HG03060 (cell line): ENCODE measurements at regions not wholly inside any gene's neighbourhood (a gene's known extent, or its start where the extent isn't known, plus 50 kb on each side); places are given as distances from the start of the nearest gene placed in this dataset.
"Not testable (repeated sequence)": the region's sequence is repeated elsewhere in the genome, so short reads cannot be mapped to it uniquely, and the experiment has no call there.

Experiments used
- ATAC-seq: cut with Tn5 transposase; IDR thresholded peaks from one replicate; pipeline ENCODE4 v1.9.1; 2021; ENCODE audit warnings: low read depth, moderate number of reproducible peaks; ENCODE audit not compliant: unreplicated experiment

DNA sequence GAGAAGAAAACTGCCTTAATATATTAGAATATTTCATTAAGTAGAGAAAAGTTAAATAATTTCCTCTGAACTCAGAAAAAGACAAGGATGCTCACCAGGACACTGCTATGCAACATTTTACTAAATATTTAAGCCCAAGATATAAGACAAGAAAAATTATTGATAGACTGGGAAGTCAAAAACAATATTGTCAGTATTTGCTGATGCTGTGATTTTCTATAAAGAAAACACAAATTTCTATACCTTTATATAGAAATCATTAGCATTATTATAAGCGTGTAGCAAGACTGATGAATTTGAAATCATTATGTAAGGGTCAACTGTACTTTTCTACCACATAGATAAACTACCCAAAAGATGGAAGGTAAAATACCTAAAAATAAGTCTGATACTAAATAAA lies 451.0 kb downstream of the RNF144A start:
- ATAC-seq: no peak

DNA sequence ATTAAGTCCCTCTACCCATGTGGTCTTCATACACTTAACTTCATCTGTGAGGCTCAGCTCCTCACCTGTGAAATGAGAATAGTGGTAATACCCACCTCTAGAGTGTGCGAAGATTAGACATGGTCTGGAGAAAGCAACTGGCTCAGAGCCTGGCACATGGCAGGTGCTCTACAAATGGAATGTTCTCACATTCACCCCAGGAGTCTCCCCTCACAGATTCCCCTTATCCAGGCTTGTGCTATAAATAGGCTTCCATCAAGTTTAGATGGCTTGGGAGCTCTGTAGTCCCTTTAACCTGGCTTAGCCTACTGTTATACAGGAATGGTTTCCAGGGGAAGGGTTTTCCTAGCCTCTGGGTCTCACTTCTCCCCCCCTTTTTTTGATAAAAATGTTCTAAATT lies 455.9 kb downstream of the RNF144A start:
- ATAC-seq: no peak

DNA sequence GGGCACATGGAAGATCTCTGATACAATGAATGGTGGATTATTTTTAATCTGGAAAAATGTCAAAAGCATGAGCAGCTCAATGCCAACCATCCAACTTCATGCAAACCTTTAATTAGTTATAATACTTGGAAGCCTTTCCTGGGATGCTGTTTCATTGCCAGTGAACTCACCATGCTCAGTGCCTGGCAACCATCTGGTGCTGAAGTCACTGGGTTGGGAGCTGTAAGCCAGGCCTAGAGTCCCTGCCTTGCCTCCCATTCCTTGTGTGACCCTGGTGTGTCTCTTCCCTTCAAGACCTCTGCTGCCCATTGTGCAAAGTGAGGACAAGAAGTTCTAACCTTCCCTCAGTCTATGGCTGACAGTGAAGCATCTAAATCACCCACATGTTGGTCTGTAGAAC lies 458.7 kb downstream of the RNF144A start:
- ATAC-seq: no peak

DNA sequence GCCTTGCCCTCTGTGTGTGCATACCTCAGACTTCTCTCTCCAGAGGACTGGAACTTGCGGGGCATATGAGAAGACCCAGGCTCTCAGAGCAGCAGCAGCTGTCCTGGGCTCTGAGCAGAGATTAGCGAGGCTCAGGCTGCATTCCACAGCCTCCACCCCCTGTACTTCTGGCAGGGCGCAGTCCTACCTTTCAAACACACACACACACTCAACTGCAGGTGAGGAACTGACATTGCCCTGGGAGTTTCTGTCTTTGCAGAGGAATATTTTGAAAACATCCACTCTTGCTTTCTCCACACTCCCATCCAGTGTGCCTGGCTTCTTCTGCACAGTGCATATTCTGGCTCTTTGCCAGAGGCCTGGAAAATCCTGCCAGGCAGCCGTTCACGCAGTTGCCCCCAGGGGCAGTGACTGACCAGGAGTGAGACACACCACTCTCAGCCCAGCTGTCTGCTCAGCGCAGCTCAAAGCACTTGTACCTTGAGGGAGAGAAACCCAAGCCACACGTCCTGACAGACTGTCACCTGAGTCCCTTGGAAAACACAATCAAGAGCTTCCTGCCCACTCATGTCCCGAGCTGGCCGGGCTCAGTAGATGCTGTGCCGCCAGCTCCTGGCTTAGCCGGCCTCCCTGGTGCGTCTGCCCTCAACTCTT lies 460.8 kb downstream of the RNF144A start:
- ATAC-seq: no peak

DNA sequence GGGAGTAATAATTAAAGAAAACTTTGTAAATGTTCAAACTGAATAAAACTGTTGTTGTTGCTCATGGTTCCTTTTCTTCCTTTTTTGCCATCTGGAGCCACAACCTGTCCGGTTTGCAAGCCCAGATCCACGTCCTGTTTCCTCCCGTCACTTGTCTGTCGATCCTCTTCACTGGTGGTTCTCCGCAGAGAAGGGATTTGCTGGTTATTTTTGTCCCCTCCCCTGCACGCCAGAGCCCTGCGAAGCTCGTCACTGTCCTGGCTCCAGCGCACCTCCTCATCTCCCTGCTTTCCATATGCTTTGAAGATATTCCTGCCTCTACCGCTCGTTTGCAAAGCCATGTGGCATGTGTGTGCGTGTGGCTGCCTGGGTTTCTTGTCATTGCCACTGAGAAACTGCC lies 461.4 kb downstream of the RNF144A start:
- ATAC-seq: no peak

GRCh38 chr2:7379799-7380198 lies 462.6 kb downstream of the RNF144A start:
- no peak for ATAC-seq

DNA sequence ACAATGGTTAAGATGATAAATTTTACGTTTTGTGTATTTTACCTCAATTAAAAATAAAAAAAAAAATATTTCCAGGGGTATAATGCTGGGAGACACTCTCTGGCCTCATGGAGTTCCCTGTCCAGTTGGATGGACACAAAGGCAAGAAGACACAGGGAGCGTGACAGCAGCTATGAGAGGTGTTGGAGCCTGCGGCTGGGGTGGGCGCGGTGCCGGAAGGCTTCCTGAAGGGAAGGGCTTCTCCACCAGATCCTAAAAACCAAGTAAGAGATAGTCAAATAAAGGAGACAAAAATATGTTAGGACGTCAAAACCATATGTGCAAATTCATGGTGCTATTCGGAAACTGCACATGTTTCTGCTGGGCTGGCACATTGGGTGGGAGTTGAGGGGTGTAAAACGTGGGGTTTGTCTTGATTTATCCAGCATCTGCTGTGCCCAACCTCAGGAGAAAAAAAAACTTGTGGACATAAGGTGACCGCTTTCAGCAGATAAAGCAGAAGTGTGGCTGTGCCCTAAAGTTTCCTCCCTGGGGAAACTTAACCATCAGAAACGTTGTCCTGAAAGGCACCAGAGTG lies 467.6 kb downstream of the RNF144A start:
- no peak for ATAC-seq

DNA sequence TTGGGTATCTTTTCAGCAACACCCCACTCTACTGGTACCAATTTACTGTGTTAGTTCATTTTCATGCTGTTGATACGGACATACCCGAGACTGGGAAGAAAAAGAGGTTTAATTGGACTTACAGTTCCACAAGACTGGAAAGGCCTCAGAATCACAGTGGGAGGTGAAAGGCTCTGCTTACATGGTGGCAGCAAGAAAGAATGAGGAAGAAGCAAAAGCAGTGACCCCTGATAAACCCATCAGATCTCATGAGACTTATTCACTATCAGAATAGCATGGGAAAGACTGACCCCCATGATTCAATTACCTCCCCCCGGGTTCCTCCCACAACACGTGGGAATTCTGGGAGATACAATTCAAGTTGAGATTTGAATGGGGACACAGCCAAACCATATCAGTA lies 473.1 kb downstream of the RNF144A start:
- ATAC-seq: not testable (repeated sequence)

DNA sequence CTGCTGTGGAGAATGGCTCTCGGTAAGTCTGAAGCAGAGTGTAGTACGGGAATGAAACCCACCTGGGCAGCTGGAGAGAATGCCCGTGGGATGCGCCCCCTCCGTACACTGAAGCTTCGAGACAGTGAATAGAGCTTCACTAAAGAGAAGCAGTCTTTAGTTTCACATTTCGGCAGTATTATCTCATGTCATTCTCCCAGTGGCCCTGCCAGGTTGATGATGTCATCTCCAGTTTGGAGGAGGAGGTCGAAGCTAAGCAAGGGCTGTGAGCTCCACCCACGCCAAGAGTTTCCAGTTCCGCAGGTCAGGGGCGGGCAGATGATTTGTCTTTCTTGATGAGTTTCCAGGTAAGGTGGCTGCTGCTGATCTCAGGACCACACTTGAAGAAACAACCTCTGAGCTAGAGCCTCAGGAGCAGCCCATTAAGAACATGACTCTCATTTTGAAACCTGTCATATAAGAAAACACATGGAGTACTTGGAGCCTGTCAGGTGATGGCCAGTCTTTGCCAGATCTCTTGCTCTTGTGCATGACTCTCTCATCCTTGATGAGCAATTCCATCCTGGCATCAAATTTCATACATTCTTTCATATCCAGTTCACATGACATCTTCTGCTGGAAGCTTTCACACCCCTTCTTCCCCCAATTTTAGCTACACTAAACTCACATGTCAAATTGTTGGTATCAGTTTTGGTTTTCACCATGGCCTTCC lies 475.0 kb downstream of the RNF144A start:
- ATAC-seq: no peak

- no peak for ATAC-seq
Measured at GRCh38 chr2:7394195-7394594, 477.0 kb downstream of the RNF144A start.

DNA sequence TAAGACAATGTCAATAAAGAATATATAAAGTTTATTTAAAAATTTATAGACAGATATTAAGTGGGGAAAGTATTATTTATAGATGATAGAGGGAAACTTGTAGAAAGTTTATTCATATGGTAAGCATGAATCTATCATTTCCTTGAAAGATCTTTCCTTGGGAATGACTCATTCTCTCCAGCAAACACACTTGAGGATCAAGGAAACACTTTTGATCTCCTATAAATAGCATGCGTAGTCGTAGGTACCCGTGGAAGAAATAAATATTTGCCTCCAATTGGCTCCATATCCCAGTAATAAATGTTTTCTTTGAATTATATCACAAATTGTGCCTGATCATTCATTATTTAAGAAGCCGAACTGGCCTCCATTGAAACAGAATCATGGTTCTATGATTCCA lies 483.4 kb downstream of the RNF144A start:
- ATAC-seq: no peak

DNA sequence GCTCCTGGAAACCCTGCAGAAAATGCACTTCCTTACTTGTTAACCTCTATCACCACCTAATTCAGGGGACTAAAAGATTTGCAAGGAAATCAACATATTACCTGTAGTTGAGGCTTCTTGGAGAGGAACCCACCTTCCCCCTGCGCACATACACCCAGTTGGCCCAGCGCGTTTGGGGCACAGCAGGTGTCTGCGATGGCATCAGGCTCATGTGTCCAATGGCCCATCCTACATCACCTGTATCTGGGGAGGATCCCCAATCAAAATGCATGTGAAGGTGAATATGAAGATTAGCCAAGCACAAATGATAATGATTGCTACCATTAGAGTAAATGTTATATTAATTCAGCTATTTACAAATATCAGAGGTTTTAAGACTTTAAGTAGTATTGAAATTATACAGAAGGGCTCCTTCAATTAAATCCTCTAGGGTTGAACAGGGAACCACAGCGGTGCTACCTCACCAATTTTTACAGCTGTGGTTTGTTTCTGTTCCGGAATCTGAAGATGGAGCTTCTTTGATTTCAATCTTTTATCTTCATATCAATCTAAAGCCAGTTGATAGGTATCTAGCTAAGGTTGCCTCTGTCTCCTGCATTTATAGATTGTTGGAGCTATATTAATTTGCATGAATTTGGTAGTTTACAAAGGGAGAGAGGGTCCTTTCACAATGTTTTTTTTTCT lies 486.0 kb downstream of the RNF144A start:
- no peak for ATAC-seq

GRCh38 chr2:7405861-7406715 lies 488.9 kb downstream of the RNF144A start:
- ATAC-seq: no peak

DNA sequence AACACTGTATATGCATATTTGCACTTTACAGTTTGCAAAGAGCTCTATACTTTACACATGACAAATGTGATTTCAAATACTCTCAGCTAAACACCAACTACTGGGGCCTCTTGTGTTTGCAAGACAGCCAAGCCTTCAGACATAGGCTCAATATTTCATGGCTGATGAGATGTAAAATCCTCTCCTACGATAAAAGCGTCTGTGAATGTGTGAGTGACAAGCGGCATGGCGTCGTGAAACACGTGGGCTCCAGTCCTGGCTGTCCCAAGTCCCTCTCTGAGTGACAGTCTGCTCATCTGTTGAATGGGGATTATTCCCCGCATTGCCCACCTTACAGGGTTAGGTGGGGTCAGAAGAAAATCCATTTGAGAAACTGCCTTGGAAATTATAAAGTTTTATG lies 489.8 kb downstream of the RNF144A start:
- ATAC-seq: no peak

- no peak for ATAC-seq
Measured at GRCh38 chr2:7407906-7408680, 490.9 kb downstream of the RNF144A start.

- no peak for ATAC-seq
Measured at GRCh38 chr2:7411691-7412090, 494.5 kb downstream of the RNF144A start.

DNA sequence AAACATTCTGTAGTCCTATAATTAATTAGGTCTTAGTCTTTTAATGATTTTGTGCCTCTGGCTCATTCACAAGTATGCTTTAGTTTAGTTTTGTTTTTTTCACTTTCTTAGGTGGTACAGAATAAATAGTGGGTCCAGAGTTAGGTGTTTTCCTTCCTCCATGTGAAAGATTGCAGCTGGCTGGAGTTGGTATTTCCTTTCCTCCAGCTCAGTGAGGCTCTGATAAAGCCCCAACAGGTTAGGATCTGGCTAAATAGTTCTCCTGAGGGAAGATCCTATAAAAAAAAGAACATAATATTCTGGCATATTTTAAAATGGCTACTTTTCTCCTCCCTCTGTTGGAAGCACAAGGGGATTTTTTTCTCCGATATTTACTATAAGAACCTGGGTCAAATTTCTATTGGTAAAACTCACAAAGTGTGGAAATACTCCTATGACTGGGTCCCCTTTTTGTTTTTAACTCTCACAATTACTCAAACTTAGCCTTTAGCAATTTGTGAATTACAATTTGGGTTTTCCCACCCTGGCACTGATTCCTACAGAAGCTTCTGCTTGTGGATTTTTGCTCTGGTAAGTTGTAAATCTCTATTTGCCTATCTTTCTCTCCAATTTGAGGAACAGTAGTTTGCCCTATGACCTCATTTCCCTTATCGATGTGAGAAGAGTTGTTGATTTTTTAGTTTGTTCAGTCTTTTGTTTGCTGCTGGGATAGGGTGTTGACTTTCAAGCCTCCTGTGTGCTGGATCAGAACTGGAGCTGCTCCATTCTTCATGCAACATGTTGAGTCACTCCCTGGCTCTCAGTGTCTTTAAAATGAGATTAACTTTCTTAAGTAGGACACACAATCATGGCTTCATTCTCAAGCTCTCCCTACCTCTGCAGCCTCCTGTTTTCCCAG lies 500.9 kb downstream of the RNF144A start:
- no peak for ATAC-seq

GRCh38 chr2:7419186-7419585 lies 502.0 kb downstream of the RNF144A start:
- ATAC-seq: no peak

DNA sequence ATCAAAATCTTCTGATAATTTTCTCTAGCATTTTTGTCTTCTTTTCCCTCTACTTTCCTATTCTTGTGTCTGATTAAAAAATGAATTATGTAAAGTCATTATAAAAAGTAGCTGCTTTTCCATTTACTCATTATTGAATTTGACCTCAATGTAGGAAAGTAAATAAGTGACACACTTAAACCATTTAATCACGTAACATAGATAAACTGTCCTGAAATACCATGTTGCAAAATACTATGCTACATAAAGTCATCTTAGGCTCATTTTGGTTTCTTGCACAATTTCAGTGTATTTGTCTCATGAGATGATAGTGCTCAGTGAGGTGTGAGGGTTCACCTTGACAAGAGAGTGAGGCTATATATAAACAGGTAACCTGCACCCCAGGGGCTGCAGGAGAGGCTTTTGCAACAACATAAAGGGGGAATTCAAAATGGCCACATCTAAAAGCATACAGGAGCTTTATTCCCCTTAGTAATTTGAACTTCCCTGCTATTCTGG lies 502.7 kb downstream of the RNF144A start:
- no peak for ATAC-seq
